ENCODE measurements at regions not wholly inside any gene's neighbourhood (a gene's known extent, or its start where the extent isn't known, plus 50 kb on each side); places are given as distances from the start of the nearest gene placed in this dataset.

- no peak for DNase-seq (ENCODE audit: low spot score)
These were observed 54.6 kb downstream of the ZFP36L2 start for GRCh38 chr2:43171789-43172188.

GRCh38 chr2:43170405-43171105 is 55.9 kb downstream of the ZFP36L2 start:
- TF ChIP-seq CTCF (IDR thresholded peaks at IDR 0.05; ENCODE audit: extremely low read depth, missing control alignments): peak; percentile 7
- DNase-seq (ENCODE audit: low spot score): no peak

More at GRCh38 chr2:43171789-43172188, 54.6 kb downstream of the ZFP36L2 start:
- TF ChIP-seq CTCF (IDR thresholded peaks at IDR 0.05; ENCODE audit: extremely low read depth, missing control alignments): no peak

GRCh38 chr2:43169987-43170386 is 56.4 kb downstream of the ZFP36L2 start:
- DNase-seq (ENCODE audit: low spot score): peak; percentile 59
- TF ChIP-seq CTCF (IDR thresholded peaks at IDR 0.05; ENCODE audit: extremely low read depth, missing control alignments): peak; percentile 48

GRCh38 chr2:43169099-43169945 is 57.1 kb downstream of the ZFP36L2 start:
- peak; percentile 46 for DNase-seq (ENCODE audit: low spot score)
- TF ChIP-seq CTCF (IDR thresholded peaks at IDR 0.05; ENCODE audit: extremely low read depth, missing control alignments): no peak

- DNase-seq (ENCODE audit: low spot score): no peak
- no peak for TF ChIP-seq CTCF (IDR thresholded peaks at IDR 0.05; ENCODE audit: extremely low read depth, missing control alignments)
These were observed 58.4 kb downstream of the ZFP36L2 start for GRCh38 chr2:43168016-43168369.

GRCh38 chr2:43165378-43166069 is 60.9 kb downstream of the ZFP36L2 start:
- TF ChIP-seq CTCF (IDR thresholded peaks at IDR 0.05; ENCODE audit: extremely low read depth, missing control alignments): no peak
- no peak for DNase-seq (ENCODE audit: low spot score)

- TF ChIP-seq CTCF (IDR thresholded peaks at IDR 0.05; ENCODE audit: extremely low read depth, missing control alignments): no peak
- no peak for DNase-seq (ENCODE audit: low spot score)
These were observed 61.7 kb downstream of the ZFP36L2 start for GRCh38 chr2:43164686-43165085.

All from GM20000 (cell line).